B cell (primary cell): ENCODE measurements at regions not wholly inside any gene's neighbourhood (a gene's known extent, or its start where the extent isn't known, plus 50 kb on each side); places are given as distances from the start of the nearest gene placed in this dataset.

Experiments used
- ATAC-seq: fragments of 200-7000 bp; cut with Tn5 transposase; one replicate; pipeline ENCODE4 v1.10.0; 2021; ENCODE audit warnings: low read depth, mild to moderate bottlenecking, moderate number of reproducible peaks, moderate library complexity
- CTCF ChIA-PET: fragments of 350-600 bp; sonication (Branson Sonifier 250); formaldehyde crosslinking; loops from one replicate; lab custom pipeline; 2021; ENCODE audit warnings: antibody characterized with exemption, inconsistent platforms; lab: Charles Lee
- POLR2A ChIA-PET: fragments of 350-600 bp; sonication (Branson Sonifier 250); formaldehyde crosslinking; loops from one replicate; lab custom pipeline; 2021; ENCODE audit warnings: antibody characterized with exemption; lab: Charles Lee
- DNase-seq: peaks from one replicate; pipeline ENCODE4 v3.0.0; 2013
- H2AFZ ChIP-seq: 2 replicates; pipeline ENCODE4 v1.6.1; 2012; ENCODE audit warnings: mild to moderate bottlenecking, low read depth, low read length; ENCODE audit not compliant: insufficient read depth, poor library complexity, severe bottlenecking
- H3K27ac ChIP-seq, 2 donors: 1 replicate in 1 of 2; 2 replicates in 1 of 2; pipeline ENCODE4 v1.5.1; 2012 to 2013; ENCODE audit warnings: low read length in 2 of 2, mild to moderate bottlenecking in 2 of 2, moderate library complexity in 1 of 2
- H3K27me3 ChIP-seq, 4 experiments: fragments of 200-600 bp in 1 of 4; sonication (generic) in 1 of 4; replicated peaks in 1 of 4; 1 replicate in 2 of 4; 2 replicates in 2 of 4; pipeline versions ENCODE4 v1.6.1 to v1.7.0; 2013 to 2016; ENCODE audit warnings: low read length in 3 of 4, mild to moderate bottlenecking in 2 of 4, mixed read lengths in 1 of 4, moderate library complexity in 1 of 4; ENCODE audit not compliant: insufficient read depth in 4 of 4, control insufficient read depth in 3 of 4; ENCODE audit errors: control extremely low read depth in 1 of 4
- H3K36me3 ChIP-seq, 2 experiments: replicated peaks in 1 of 2; 1 replicate in 1 of 2; 2 replicates in 1 of 2; pipeline versions ENCODE4 v1.6.1 to v1.7.1; 2013; ENCODE audit warnings: low read length in 1 of 2; ENCODE audit not compliant: insufficient read depth in 2 of 2, control insufficient read depth in 1 of 2; ENCODE audit errors: control extremely low read depth in 1 of 2, extremely low read depth in 1 of 2
- H3K4me1 ChIP-seq, 2 donors: fragments of 200-600 bp in 1 of 2; sonication (generic) in 1 of 2; 1 replicate in 1 of 2; 2 replicates in 1 of 2; pipeline versions ENCODE4 v1.5.1 to v1.6.1; 2013 to 2017; ENCODE audit warnings: low read length in 2 of 2; ENCODE audit not compliant: control insufficient read depth in 2 of 2, insufficient read depth in 2 of 2
- H3K4me2 ChIP-seq: replicated peaks from 2 replicates; pipeline ENCODE3; 2012; ENCODE audit warnings: mild to moderate bottlenecking, low read depth, low read length; ENCODE audit not compliant: poor library complexity, severe bottlenecking
- H3K4me3 ChIP-seq, 5 experiments: fragments of 200-600 bp in 1 of 5; sonication (generic) in 1 of 5; 1 replicate in 3 of 5; 2 replicates in 2 of 5; pipeline versions ENCODE4 v1.5.1 to v1.7.0; 2011 to 2016; ENCODE audit warnings: low read length in 4 of 5, mild to moderate bottlenecking in 4 of 5, low read depth in 2 of 5, control low read depth in 1 of 5, moderate library complexity in 1 of 5; ENCODE audit not compliant: insufficient read depth in 1 of 5; ENCODE audit errors: control extremely low read depth in 1 of 5, extremely low read depth in 1 of 5
- H3K79me2 ChIP-seq: fragments of 200-600 bp; sonication (generic); one replicate; pipeline ENCODE4 v1.6.0; 2016; ENCODE audit warnings: low read length; ENCODE audit not compliant: control insufficient read depth, insufficient read depth
- H3K9ac ChIP-seq: fragments of 200-600 bp; sonication (generic); 2 replicates; pipeline ENCODE4 v1.6.1; 2017; ENCODE audit warnings: mild to moderate bottlenecking, low read length, moderate library complexity
- H3K9me3 ChIP-seq, 3 donors: one replicate each; pipeline versions ENCODE4 v1.6.1 to v1.7.1; 2013; ENCODE audit warnings: low read length in 2 of 3; ENCODE audit not compliant: control insufficient read depth in 2 of 3, insufficient read depth in 1 of 3; ENCODE audit errors: control extremely low read depth in 1 of 3
- H4K20me1 ChIP-seq: 2 replicates; pipeline ENCODE4 v1.6.0; 2012; ENCODE audit warnings: mild to moderate bottlenecking, low read length; ENCODE audit not compliant: insufficient read depth, control insufficient read depth, poor library complexity, severe bottlenecking
- H3K27ac Mint-ChIP-seq: one replicate; pipeline ENCODE4 v1.8.0; 2021; ENCODE audit warnings: mixed read lengths
- H3K27me3 Mint-ChIP-seq: one replicate; pipeline ENCODE4 v1.8.0; 2021; ENCODE audit warnings: mixed read lengths
- H3K4me1 Mint-ChIP-seq: one replicate; pipeline ENCODE4 v1.8.0; 2021; ENCODE audit warnings: mixed read lengths
- H3K4me3 Mint-ChIP-seq: one replicate; pipeline ENCODE4 v1.8.0; 2021; ENCODE audit warnings: mixed read lengths
- H3K9me3 Mint-ChIP-seq: one replicate; pipeline ENCODE4 v1.8.0; 2022; ENCODE audit warnings: mixed read lengths; ENCODE audit not compliant: insufficient read depth
- EZH2 ChIP-seq: IDR thresholded peaks from 2 replicates; pipeline ENCODE4 v1.6.1; 2012; ENCODE audit warnings: borderline replicate concordance, low read depth, mild to moderate bottlenecking, moderate library complexity, low read length; ENCODE audit not compliant: insufficient read depth, poor library complexity, severe bottlenecking
- WGBS: methylation state at CpG from one replicate; pipeline ENCODE4 v1.1.5; 2013; ENCODE audit warnings: missing lambda C conversion rate; ENCODE audit not compliant: insufficient coverage; 5-methylcytosine and 5-hydroxymethylcytosine counted together
- intact Hi-C: fragments of 100-400 bp; cut with micrococcal nuclease; formaldehyde crosslinking; loops from one replicate; pipeline ENCODE4 v1.10.0; 2022
- TF ChIP-seq, protein P1 (sequence below): fragments of 200-600 bp; IDR thresholded peaks from one replicate; pipeline ENCODE4 v1.8.0; 2022; ENCODE audit warnings: antibody characterized with exemption, mild to moderate bottlenecking

GRCh38 chr18:27794181-27794926 is 382.6 kb downstream of the CDH2 start:
- H3K4me2 ChIP-seq, result no peak overlapping the region

More at GRCh38 chr18:27794181-27794926, 382.6 kb downstream of the CDH2 start:
- CTCF ChIA-PET, result no interaction called here
- POLR2A ChIA-PET, result no interaction called here
- Mint-ChIP-seq H3K9me3 (no peaks in the 10 kb centered on the region), H3K27me3 (no peaks in the 10 kb centered on the region), H3K4me1 (no peaks in the 10 kb centered on the region), H3K4me3 (no peak overlapping the region), H3K27ac (no peak overlapping the region)
- no CpG with 5 or more reads among the region's 2 CpGs for WGBS
- intact Hi-C loops, result no loop called here
- Histone ChIP-seq H3K27me3 (no peaks in the 10 kb centered on the region), H3K9ac (no peak overlapping the region), H3K27ac (no peak overlapping the region), H3K36me3 (no peaks in the 10 kb centered on the region), H4K20me1 (no peaks in the 10 kb centered on the region), H2AFZ (no peak overlapping the region), H3K4me3 (no peak overlapping the region), H3K9me3 (peaks cover 0 to 2% (median 0%) of the 10 kb centered on the region in 3 donors), H3K79me2 (no peaks in the 10 kb centered on the region), H3K4me1 (no peaks in the 10 kb centered on the region)
- no peak for ATAC-seq
- TF ChIP-seq, protein P1, sequence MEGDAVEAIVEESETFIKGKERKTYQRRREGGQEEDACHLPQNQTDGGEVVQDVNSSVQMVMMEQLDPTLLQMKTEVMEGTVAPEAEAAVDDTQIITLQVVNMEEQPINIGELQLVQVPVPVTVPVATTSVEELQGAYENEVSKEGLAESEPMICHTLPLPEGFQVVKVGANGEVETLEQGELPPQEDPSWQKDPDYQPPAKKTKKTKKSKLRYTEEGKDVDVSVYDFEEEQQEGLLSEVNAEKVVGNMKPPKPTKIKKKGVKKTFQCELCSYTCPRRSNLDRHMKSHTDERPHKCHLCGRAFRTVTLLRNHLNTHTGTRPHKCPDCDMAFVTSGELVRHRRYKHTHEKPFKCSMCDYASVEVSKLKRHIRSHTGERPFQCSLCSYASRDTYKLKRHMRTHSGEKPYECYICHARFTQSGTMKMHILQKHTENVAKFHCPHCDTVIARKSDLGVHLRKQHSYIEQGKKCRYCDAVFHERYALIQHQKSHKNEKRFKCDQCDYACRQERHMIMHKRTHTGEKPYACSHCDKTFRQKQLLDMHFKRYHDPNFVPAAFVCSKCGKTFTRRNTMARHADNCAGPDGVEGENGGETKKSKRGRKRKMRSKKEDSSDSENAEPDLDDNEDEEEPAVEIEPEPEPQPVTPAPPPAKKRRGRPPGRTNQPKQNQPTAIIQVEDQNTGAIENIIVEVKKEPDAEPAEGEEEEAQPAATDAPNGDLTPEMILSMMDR, result no peak
- no peak for TF ChIP-seq EZH2
- no peak for DNase-seq
